ENCODE measurements at regions not wholly inside any gene's neighbourhood (a gene's known extent, or its start where the extent isn't known, plus 50 kb on each side); places are given as distances from the start of the nearest gene placed in this dataset.

GRCh38 chr13:22226086-22226485 lies 555.2 kb downstream of the FGF9 start:
- no peak for DNase-seq (ENCODE audit: low read depth, low spot score)

- DNase-seq (ENCODE audit: low read depth, low spot score) = no peak
These were observed 557.0 kb downstream of the FGF9 start for GRCh38 chr13:22227895-22228294.

DNA sequence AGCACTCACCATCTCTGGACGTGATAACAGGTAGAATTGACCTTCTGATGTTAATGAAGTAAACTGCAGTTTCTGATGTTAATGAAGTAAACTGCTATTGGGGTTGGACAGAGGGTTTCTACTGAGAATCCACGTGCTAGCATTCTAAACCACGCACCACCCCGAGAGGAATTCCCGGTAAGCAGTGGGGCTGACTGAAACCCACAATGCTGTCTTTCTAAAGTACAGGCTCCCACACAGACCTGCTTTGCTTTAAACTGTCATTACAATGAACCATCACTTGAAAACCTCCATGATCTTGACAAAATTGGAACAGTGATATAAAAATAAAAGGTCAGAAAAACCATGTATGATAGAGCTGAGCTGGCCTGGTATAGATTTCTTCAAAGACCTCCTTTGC lies 559.0 kb downstream of the FGF9 start:
- DNase-seq (ENCODE audit: low read depth, low spot score) = no peak

GRCh38 chr13:22232186-22232585 lies 561.3 kb downstream of the FGF9 start:
- no peak for DNase-seq (ENCODE audit: low read depth, low spot score)

DNA sequence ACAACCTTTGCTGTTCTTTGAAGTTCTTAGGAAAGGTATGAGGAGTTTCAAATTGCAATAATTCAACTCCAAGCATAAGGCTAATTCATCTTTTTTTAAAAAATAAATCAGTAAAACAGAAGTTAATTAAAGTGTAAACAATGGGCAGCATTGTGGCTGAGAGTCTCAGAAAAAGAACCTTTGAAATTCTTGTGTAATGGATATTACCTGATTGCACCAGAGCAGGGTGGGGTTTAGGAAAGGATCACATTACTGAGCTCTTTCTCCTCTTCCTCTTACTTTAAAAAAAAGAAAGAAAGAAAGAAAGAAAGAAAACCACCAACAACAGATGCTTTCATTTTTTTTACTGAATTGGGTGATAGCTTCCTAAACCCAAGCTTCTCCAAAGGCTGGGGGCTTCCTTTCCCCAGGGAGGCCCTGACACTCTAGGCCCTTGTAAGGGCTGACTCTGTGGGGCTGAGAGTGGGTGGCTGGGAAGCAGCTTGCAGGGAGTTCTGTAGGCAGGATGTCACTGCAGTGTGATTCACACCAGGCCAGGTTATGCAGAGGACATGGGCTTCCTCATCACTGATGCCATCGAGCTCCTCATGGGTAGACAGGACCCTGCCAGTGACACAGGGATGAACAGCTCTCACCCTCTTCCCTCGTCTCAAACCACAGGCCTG lies 564.5 kb downstream of the FGF9 start:
- DNase-seq (ENCODE audit: low read depth, low spot score) = no peak

- no peak for DNase-seq (ENCODE audit: low read depth, low spot score)
These were observed 565.0 kb downstream of the FGF9 start for GRCh38 chr13:22235950-22236290.

GRCh38 chr13:22238269-22238668 lies 567.4 kb downstream of the FGF9 start:
- no peak for DNase-seq (ENCODE audit: low read depth, low spot score)

DNA sequence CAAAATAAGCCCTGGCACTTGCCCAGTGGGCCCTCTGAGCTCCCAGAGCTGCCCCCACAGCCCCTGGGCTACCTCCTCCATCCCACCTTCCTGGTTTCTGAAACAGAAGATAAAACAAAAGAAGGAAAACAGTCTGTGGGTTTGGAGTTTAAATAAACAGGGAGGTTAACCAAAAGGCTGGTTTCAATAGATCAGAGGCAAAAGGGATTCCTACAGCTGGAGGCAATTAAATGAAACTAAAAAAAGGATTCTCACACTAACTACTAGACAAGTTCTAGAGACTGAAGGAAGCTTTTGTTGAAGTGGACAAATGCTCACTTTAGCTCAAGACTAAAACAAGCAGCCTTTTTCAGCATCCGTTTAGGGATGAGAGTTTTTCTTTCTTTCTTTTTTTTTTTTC lies 569.8 kb downstream of the FGF9 start:
- DNase-seq (ENCODE audit: low read depth, low spot score) = no peak

DNA sequence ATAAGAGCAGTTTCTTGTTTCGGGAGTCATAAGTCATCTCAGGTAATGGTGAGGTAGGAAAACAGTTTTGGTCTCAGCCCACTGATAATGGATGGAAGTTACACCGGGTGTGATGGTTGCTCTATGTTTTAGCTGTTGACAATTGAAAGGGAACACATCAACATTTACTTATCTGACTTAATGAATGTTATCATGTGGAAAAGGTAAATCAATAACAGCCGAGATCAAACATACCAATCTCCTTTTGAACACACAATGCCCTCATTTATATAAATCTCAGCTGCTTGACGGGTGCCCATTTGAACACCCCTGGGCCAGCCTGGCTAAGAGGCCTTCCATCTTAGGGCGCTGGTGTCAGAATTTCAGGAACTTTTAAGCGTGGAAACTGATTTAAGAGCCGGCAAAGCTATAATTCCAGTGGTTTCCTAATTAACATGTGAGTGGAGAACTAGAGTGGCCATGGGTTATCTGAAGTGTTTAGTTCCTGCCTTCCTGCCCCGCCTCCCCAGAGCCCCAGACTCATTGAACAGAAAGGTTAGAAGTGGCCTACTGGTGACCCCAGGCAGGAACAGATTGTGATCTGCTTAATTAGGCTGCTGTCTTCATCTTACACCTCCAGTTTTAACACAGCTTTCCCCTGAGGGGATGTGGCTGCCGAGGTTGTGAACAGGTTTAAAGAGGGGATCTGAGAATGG lies 572.7 kb downstream of the FGF9 start:
- DNase-seq (ENCODE audit: low read depth, low spot score) = no peak

- no peak for DNase-seq (ENCODE audit: low read depth, low spot score)
These were observed 581.5 kb downstream of the FGF9 start for GRCh38 chr13:22252281-22252830.

DNA sequence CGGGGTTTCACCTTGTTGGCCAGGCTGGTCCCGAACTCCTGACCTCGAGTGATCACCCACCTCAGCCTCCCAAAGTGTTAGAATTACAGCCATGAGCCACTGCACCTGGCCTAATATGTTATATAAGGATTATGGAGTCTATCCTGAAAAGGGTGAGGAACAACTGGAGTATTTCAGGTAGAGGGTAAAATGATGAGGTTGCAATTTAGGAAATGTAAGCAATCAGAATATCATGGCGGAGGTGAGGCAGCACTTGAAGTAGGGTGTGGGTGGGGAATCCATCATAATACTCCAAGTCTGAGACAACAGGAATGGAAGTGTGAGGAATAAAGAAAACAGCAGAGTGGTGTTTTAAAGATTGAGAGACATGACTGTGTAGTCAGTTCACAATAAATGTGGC lies 582.2 kb downstream of the FGF9 start:
- DNase-seq (ENCODE audit: low read depth, low spot score) = no peak

DNA sequence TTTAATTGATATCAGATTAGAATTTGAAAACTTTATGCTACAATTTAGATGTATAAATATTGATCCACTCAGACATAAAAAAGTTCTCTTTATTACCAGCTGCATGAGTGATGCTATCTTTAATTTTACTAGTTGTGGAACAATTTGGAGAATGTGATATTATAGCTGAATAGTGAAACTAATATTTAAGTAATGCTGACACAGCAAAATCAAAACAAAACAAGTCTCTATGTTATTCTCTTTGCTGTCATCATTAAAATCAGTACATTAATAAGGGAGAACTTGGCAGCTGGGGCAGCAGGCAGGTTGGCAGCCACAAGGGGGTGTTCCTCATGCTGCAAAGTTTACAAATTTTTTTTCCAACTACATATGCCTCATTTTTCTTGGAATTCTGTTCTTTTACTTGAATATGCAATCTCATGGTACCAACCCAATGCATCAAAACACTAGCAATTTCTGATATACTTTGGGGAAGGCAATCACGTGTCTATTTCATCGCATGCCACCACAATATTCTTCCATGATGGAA lies 585.3 kb downstream of the FGF9 start:
- DNase-seq (ENCODE audit: low read depth, low spot score) = no peak

DNA sequence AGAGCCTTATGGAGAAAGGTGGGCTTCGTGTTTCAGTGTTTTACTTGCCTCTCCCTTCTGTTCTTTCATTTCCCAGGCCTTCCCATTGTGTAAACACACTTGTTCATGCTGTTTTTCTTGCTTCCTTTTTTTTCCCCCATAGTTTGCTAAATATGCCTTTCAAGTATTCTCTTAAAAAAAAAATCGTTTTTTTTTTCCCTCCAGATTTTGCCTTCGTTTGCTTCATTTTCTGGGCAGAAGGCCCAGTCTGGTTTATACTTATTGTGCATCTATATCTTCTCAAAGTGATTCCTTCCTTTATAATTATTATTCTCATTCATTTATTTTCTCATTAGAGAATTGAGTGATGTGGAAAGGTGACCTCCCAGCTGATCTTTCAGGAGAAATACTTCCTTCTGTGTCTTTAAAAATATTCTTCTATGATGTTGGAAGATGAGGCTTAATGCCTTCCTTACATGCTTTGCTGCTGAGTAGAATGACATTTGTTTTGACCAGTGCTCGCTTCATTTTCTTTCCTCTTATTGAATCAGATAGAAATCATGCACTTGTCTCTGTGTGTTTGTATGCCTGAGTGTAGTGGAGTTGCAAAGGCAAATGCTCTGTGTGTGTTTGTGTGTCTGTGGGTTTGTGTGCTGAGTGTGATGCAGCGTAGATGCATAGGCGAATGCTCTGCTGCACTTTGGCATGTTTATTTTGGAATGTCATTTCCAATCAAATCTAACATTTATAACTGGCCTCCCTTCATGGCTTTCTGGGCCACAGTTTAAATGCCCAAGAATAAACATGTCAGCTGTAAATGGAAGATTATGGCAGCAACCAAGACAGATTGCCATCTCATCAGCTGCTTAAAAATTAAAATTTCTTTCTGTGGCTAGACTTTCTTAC lies 591.4 kb downstream of the FGF9 start:
- DNase-seq (ENCODE audit: low read depth, low spot score) = no peak

GRCh38 chr13:22263185-22263584 lies 592.3 kb downstream of the FGF9 start:
- no peak for DNase-seq (ENCODE audit: low read depth, low spot score)

DNA sequence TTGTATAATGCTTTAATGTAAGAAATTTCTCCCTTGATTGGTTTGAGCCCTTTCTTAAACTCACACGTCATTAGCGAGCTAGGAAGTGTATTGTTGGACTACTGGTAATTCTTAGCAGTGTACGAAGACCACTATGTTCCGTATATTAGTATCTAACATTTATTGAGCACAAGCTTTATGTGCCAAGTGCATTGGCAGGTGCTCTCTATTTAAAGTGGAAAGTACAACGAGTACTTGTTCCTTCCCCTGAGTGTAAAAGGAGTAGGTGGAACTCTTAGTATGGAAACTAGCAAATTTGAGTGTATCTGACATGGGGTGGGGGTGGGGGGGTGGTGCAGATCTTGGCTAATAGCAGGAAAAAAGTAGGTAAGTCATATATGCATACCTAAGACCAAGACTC lies 594.7 kb downstream of the FGF9 start:
- no peak for DNase-seq (ENCODE audit: low read depth, low spot score)

DNA sequence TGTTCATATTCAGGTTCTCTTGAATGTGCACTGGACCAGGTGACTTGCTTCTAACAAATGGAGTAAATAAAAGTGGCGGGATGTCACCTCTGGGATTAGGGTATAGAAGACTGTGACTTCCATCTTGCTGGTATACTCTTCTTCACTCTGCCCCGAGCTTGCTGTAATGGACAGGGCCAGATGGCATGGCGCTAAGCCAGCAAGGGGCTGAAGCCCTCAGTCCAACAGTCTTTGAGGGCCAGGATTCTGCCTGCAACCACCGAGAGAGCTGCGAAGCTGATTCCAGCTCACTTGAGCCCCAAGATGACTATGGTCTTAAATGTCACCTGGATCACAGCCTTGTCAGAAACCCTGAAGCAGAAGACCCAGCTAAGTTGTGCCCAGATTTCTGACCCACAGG lies 600.0 kb downstream of the FGF9 start:
- no peak for DNase-seq (ENCODE audit: low read depth, low spot score)

DNA sequence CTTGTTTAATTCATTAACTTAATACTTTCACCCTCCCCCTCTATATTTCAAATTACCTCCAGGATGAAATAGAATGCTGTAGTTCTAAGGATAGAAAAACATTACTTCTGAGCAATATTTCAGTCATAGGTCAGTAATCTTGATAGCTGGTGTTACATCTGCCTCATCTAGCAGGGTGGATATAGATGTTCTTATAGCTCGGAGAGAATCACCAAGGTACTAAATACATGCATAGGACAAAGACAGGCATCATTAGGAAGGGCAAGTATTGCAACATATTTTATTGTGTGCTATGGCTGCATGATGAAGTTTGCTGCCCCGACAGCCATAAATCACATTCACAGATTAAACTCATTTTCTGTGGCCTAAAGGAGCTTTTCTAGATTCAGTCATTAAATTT lies 601.0 kb downstream of the FGF9 start:
- DNase-seq (ENCODE audit: low read depth, low spot score) = no peak

DNA sequence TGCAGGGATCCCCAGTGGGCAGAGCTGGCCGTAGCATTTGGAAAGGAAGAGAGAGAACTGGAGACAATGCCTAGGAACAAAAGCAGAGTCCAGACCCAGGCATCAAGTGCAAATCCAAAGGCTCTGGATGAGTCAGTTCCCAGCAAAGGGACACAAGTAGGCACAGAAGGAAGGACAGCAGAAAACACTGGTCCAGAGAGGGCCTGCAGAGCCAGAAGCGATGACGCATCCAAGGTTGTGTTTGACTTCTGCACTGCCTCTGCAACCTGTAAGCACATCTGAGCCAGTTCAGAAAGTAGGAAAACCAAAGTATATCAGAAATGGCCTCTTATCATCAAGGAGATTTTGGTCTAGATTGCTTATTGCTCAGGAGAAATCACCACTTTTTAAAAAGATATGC lies 604.5 kb downstream of the FGF9 start:
- DNase-seq (ENCODE audit: low read depth, low spot score) = no peak

- no peak for DNase-seq (ENCODE audit: low read depth, low spot score)
These were observed 605.7 kb downstream of the FGF9 start for GRCh38 chr13:22276616-22277015.

DNA sequence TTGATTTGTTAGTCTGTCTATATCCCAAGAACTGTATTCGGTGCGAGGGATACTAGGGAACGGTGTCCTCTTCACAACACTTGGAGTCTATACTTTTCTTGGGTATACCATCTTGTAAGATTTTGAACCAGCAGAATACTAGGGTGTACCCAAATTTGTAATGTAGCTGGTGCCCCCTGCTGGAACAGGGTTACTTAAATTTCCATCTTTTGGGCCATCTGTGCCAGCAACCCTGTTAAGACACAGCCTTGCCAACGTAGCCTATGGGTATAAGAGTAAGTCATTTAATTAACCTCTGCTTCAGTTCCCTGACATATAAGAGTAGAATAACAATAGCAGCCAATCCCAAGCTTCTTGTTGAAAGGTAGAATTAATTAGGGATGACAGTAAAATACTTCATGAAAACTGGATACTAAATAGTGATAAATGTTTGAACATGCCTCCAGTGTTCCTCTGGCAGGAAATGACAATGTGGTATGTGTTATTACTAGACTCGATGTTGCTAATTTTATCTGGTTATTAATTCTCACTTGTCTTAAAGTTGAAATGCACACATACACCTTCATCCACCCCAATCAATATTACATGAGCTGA lies 607.6 kb downstream of the FGF9 start:
- no peak for DNase-seq (ENCODE audit: low read depth, low spot score)

GRCh38 chr13:22285867-22286266 lies 615.0 kb downstream of the FGF9 start:
- DNase-seq (ENCODE audit: low read depth, low spot score) = no peak

DNA sequence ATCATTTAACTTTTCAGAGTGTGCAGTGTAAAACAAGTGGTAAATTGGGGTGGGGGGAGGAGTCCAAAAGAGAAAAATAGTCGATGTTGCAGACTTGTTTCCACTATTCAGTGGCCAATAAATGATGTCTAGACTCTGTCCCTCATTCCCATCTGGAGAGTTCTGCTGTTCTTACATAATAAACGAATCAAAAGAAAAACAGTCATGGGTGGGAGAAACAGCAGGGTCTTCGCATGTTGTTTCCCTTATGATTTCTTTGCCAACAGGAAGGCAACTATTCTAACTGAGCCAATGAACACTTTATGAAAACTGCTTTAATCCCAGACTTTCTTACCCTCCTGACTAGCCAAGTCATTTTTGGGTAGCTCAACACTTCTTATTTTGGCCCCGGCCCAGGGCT lies 615.5 kb downstream of the FGF9 start:
- DNase-seq (ENCODE audit: low read depth, low spot score) = no peak

Measured in pulmonary artery endothelial cell (primary cell).